GM10248 (cell line): ENCODE measurements at regions not wholly inside any gene's neighbourhood (a gene's known extent, or its start where the extent isn't known, plus 50 kb on each side); places are given as distances from the start of the nearest gene placed in this dataset.
A peak's percentile ranks its signal among the peaks of the same experiment; 100 is the strongest.

ENCODE experiments used
- CTCF ChIA-PET: fragments of 300-600 bp; sonication (Branson Sonifier 250); formaldehyde crosslinking; extraction: SDS; loops from one replicate; lab custom pipeline; 2021; ENCODE audit warnings: antibody characterized with exemption; lab: Yijun Ruan, JAX
- POLR2A ChIA-PET: fragments of 350-650 bp; sonication (Branson Sonifier 250); formaldehyde crosslinking; extraction: SDS; loops from one replicate; lab custom pipeline; 2020; ENCODE audit warnings: antibody characterized with exemption; lab: Yijun Ruan, JAX
- DNase-seq: peaks from one replicate; pipeline ENCODE4 v3.0.0; 2012; ENCODE audit errors: extremely low spot score
- CTCF ChIP-seq: IDR thresholded peaks from 2 replicates; pipeline ENCODE4 v1.5.1; 2012; ENCODE audit warnings: mild to moderate bottlenecking, low read depth; ENCODE audit errors: extremely low read depth, missing control alignments, control extremely low read depth

- CTCF ChIA-PET, result no interaction called here
- no peak for DNase-seq
- no peak for TF ChIP-seq CTCF
- POLR2A ChIA-PET, result no interaction called here
Measured at GRCh38 chr11:19661827-19662226, 50.8 kb upstream of the NAV2 start.

- ChIA-PET CTCF (interaction anchor here (0.7 to 1.2 kb wide), 2 partner anchors 14 to 63 kb away, joined by 3 to 4 read pairs; no protein-coding TSS in a partner anchor), POLR2A (interaction anchor here (1.0 kb wide), 1 partner anchor 13 kb away, joined by 3 read pairs; no protein-coding TSS in a partner anchor)
- peak; percentile 76 for DNase-seq
- TF ChIP-seq CTCF, result no peak
Measured at GRCh38 chr11:19660076-19660475, 52.6 kb upstream of the NAV2 start.

GRCh38 chr11:19659529-19659928 is 53.1 kb upstream of the NAV2 start:
- TF ChIP-seq CTCF, result no peak
- DNase-seq, result no peak
- CTCF ChIA-PET, result interaction anchor here (1.2 kb wide), 1 partner anchor 62 kb away, joined by 4 read pairs; no protein-coding TSS in a partner anchor
- POLR2A ChIA-PET, result interaction anchor here (1.0 kb wide), 1 partner anchor 13 kb away, joined by 3 read pairs; no protein-coding TSS in a partner anchor

- TF ChIP-seq CTCF, result no peak
- ChIA-PET POLR2A (no interaction called here), CTCF (interaction anchor here (1.0 to 1.8 kb wide), 3 partner anchors 7 to 32 kb away, joined by 3 to 8 read pairs (median 4); no protein-coding TSS in a partner anchor)
- no peak for DNase-seq
Measured at GRCh38 chr11:19658344-19658743, 54.3 kb upstream of the NAV2 start.

- no peak for TF ChIP-seq CTCF
- POLR2A ChIA-PET, result no interaction called here
- no peak for DNase-seq
- CTCF ChIA-PET, result no interaction called here
Measured at GRCh38 chr11:19656140-19656541, 56.5 kb upstream of the NAV2 start.

GRCh38 chr11:19652623-19653375 is 59.8 kb upstream of the NAV2 start:
- no peak for TF ChIP-seq CTCF
- POLR2A ChIA-PET, result no interaction called here
- no peak for DNase-seq
- CTCF ChIA-PET, result interaction anchor here (1.0 to 1.6 kb wide), 5 partner anchors 13 to 582 kb away, joined by 3 to 6 read pairs (median 4); no protein-coding TSS in a partner anchor
